NCI-H146 (cell line): ENCODE measurements at regions not wholly inside any gene's neighbourhood (a gene's known extent, or its start where the extent isn't known, plus 50 kb on each side); places are given as distances from the start of the nearest gene placed in this dataset.
A peak's percentile ranks its signal among the peaks of the same experiment; 100 is the strongest.

Experiments used
- DNase-seq: peaks from one replicate; lab custom pipeline; 2025; lab: John Stamatoyannopoulos, UW

DNA sequence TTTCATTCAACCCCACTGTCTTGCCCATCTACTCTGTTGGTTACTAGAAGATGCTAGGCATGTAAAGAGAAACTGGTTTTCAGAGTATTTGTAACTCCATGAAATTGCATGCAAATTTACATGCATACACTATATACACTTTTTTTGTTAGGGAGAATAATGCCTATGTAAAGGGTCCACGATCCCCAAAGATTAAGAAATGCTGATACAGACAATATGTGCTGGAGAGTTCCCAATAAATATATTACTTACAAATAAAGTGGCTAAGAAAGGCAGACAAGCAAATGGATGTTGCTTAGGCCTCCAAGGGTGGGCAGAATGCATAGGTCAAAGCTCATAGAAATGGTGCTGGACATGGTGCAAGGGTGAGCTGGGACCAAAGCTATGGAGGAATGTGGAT lies 109.6 kb upstream of the NHSL1 start:
- no peak for DNase-seq

DNA sequence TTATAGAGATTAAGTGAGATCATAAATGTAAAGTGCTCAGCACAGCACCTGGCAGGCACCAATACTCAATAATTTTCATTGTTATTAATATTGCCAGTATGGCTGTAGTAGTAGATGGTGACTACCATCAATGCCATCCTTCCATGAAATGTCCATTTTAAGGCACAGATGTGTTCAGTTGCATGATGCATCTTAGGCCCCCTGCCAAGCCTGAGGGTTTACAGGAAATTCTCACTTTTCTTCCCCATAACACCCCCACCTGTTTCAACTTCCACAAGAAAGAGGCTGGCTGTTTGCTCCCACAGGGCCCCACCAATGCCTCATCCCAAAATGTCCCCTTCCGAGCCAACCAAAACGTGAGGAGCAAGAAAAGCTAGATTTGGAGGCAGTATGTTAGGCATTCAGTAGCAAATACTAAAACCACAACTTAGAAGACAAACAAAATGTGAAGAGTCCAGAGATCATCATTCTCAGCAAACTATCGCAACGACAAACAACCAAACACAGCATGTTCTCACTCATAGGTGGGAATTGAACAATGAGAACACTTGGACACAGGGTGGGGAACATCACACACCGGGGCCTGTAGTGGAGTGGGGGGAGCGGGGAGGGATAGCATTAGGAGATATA lies 110.6 kb upstream of the NHSL1 start:
- DNase-seq = no peak

DNA sequence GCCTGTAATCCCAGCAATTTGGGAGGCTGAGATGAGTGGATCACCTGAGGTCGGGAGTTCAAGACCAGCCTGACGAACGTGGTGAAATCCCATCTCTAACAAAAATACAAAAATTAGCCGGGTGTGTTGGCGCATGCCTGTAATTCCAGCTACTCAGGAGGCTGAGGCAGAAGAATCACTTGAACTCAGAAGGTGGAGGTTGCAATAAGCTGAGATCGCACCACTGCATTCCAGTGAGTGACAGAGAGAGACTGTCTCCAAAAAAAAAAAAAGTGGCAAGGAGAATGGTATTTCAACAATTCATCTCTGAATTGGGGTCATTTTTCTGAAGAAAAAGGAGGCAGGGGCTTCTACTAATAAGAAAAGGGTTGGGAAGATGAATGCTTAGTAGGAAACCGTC lies 111.5 kb upstream of the NHSL1 start:
- no peak for DNase-seq

DNA sequence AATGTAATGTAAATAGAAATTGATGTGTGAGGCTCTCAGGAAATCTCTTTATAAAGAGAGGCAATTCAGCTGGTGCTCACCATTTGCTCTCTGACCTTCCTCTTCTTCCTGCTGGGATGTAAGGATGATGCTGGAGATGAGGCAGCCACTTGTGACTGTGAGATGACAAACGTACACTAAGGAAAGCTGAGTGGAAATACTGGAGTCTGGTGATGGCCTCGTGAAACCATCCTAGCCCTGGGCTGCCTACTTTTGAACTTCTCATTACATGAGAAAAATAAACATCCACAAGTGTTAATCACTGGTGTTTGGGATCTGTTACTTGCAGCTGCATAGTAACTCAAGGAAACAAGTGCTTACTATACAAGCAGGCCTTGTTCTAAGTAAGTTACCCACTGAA lies 114.9 kb upstream of the NHSL1 start:
- no peak for DNase-seq

DNA sequence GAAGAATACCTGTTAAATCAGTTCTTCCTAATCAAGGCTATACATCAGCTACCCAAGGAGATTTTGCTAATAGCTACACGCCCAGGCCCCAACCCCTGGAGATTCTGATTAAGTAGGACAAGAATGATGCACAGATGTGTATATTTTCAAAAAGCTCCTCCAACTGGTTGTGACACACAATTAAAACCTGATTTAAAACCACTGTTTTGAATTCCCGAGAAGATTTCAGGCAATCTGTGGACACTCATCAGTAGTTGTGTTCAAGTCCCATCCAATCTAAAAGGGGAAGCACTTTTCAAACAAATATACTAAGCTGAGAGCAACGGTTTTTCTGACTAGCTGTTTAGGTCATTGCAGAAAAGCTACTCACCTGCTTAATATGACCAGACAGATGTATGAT lies 118.9 kb upstream of the NHSL1 start:
- no peak for DNase-seq

DNA sequence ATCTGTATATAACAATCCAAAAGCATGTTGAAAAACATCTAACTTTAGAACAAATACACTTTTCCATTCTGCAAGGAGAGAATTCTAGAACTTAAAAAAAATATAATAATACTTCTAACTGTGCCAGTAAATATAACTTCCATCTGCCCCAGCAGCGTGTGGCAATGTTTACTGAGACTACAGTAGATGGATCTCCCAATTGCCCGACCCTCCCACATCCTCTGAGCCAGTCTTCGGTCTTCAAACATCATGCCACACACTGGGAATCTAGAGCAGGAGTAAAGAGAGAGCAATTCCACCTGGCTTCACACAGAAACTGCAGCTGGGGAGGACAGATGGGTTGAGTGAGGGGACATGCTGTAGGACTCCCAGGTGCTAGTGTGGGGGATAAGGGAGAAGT lies 121.3 kb upstream of the NHSL1 start:
- peak; percentile 67 for DNase-seq

DNA sequence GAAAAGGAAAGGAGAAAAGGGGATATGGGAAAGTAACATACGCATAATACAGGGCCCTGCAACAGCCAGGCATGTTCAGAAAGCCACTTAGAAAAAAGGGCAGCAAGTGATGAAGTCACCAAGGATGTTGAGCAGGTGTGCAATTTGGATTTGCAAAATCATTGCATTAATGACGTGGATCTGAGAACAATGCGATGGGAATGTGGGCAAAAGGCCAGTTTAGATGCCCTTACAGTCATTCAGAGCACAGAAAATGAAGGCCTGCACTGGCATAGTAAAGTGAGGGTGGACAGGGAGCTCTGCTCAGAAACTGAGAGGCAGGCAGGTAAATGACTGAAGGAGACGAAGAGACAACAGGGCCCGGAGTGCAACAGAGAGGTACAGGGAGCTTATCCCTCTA lies 123.7 kb upstream of the NHSL1 start:
- peak; percentile 25 for DNase-seq

DNA sequence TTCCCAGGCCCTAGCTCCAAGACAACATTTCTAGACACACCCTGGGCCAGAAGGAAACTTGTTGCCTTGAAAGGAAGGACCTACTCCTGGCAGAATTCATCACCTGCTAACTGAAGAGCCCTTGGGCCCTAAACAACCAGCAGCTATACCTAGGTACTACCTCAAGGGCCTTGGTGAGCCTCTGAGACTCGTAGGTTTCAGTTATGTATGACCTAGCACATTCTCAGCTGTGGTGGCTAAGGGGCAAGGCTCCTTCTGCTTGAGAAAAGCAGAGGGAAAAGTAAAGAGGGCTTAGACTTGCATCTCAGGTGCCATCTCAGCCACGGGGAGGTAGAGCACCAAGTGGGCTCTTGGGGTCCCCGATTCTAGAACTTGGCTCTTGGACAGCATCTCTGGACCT lies 132.3 kb upstream of the NHSL1 start:
- no peak for DNase-seq

DNA sequence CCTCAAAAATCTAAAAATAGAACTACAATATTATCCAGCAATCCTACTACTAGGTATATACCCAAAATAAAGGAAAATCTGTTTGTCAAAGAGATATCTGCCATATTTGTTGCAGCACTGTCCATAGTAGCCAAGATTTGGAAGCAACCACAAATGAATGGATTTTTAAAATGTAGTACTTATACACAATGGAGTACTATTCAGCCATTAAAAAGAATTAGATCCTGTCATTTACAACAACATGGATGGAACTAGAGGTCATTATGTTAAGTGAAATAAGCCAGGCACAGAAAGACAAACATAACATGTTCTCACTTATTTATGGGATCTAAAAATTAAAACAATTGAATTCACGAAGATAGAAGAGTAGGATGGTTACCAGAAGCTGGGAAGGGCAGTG lies 135.7 kb upstream of the CCDC28A start:
- DNase-seq = no peak

DNA sequence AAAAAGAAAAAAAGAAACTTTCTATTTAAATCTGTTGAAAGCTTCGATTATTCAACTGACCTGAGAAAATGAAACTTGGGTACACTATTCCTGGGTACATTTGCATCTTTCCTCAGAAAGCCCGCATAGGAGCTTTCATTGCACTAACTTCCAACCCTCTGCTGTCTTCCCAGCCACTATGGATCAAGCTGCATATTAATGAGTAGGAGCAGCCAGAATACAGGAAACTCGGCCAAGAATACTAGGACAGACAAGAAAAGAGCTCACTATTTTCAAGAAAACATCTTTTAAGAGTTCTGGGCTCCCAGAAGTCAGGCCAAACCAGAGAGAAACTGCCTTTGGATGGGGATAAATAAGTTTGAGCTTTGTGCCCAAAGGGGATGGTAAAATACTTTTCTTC lies 135.0 kb upstream of the CCDC28A start:
- DNase-seq = no peak

DNA sequence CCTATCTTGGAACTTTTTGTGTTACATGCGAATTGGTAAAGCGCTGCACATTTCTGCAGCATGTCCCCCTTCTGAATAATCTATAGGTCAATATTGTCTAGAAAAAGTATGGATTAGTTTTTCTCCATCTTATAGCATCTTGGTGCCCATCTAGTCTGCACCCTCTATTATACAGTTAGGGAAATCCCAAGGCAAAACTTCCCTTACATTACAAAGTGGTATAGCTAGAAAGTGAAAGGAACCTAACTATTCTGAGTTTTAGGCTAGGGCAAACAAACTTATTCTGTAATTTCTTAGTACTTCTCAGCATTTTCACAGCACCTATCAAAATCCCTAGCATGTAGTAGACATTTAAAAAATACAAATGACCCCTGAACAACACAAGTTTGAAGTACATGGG lies 133.5 kb upstream of the CCDC28A start:
- DNase-seq = no peak

DNA sequence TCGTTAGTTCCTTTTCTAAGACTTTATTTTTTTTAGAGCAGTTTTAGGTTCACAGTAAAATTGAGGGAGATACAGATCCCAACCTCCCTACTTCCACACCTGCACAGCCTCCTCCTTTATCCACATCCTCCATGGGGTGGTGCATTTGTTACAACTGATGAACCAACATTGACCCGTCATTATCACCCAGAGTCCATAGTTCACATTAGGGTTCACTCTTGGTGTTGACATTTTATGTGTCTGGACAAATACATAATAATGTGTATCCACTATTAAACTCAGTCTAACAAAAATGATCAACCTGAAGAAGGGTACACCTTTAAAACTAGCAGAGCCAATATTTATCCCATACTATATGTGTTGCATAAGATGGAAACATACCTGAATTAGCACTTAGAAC lies 130.4 kb upstream of the CCDC28A start:
- DNase-seq = peak; percentile 37

DNA sequence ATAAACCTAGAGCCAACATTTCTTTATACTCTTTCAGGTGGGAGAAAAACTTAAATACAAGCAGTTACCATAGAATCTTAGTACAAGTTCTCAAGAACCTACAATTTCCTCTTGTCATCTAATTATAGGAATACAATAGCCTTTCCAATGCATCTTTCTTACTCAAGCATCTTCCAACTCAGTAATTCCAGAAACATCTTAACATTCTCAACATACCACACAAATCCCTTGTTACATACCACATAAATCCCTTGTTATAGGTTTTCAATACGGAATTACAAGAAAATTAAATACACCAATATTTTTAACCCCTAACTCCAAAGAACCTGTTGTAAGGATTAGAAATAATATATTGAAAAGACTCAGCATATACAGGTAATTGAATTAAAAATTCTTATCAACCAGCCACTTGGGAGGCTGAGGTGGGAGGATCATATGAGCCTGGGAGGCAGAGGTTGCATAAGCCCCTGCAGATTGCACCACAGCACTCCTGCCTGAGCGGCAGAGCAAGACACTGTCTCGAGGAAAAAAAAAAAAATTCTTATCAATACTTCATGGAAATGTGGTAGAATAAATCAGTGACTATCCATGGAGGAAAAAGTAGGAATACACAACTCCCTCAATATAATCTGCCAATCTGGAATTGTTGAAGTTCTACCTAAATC lies 127.5 kb upstream of the CCDC28A start:
- no peak for DNase-seq

DNA sequence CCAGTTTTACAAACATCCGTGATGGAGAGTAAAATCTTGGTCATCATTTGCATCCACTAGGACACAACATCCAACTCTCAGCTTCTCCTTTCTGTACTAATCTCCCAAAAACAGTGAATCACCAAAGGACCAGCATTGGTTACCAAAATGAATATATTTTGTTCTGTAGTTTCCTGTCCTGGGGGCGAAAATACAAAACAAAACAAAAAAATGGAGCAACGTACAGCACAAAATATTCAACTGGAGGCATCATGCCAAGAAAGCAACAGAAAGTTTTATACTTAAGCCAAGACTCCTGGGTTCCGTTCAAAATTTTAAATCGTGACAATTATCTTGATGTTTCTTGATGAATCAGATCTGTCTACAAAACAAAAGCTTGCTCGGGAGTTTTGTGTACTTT lies 126.6 kb upstream of the CCDC28A start:
- DNase-seq = no peak

DNA sequence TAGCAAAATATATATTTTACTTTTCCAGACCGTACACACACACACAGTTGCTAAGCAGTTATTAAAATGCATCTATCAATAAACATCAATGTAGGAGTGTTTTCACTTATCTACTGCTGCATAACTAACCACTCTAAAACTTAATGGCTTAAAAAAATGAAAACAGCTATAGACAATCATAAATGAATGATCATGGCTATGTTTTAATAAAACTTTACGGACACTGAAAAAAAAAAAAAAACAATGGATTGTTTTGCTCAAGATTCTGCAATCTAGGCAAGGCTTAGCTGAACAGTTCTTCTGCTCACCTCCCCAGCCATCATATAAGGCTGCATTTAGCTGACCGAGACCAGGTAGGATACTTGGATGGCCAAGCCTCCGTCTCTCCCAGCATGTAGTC lies 125.4 kb upstream of the CCDC28A start:
- DNase-seq = no peak

DNA sequence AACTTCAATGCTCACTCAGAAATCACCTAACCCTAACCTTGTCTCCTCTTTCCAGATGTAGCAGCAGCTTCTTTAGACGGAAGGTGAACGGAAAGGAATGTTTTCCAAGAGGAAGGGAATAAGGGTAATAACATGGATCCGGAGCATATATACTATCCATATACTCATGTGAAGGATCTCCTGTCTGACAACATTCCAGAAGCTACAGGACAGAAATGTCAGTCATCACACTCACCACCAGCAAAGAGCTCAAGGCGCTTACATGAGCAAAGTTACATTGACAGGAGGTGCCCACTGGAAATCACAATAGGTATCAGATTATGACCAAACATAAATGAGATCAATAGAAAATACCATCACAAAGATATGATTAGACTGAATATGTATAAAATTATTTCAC lies 122.1 kb upstream of the CCDC28A start:
- no peak for DNase-seq

DNA sequence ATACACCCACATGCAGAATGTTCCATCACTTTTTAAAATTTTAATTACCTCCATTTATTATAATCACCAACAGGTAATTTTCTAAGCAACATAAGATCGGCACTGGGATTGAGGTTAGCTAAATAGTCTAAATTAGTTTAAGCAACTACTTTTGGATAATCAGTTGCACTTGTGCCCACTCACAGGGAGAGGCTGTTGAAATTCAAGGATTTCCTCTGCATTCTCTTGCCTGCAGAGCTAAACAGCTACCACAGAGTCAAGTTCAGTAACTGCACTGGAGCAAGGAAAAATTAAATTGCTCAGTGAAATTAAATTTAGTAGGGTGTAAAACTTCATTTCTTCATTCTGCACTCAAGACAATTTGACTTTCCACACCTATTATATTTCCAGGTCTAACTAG lies 120.7 kb upstream of the CCDC28A start:
- peak; percentile 34 for DNase-seq

DNA sequence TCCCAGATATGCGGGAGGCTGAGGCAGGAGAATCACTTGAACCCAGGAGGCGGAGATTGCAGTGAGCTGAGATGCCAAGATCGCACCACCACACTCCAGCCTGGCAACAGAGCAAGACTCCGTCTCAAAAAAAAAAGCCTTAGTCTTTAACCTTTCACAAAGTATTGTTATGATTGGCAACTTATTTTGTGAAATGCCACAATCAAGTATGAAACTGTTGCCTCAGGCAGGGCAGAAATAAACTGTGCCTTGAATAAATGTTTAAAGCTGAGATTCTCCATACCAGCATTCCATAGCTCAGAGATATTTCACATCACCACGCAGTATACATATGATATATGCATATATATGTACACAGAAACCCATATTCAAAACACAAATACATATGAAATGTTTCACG lies 120.1 kb upstream of the CCDC28A start:
- no peak for DNase-seq

DNA sequence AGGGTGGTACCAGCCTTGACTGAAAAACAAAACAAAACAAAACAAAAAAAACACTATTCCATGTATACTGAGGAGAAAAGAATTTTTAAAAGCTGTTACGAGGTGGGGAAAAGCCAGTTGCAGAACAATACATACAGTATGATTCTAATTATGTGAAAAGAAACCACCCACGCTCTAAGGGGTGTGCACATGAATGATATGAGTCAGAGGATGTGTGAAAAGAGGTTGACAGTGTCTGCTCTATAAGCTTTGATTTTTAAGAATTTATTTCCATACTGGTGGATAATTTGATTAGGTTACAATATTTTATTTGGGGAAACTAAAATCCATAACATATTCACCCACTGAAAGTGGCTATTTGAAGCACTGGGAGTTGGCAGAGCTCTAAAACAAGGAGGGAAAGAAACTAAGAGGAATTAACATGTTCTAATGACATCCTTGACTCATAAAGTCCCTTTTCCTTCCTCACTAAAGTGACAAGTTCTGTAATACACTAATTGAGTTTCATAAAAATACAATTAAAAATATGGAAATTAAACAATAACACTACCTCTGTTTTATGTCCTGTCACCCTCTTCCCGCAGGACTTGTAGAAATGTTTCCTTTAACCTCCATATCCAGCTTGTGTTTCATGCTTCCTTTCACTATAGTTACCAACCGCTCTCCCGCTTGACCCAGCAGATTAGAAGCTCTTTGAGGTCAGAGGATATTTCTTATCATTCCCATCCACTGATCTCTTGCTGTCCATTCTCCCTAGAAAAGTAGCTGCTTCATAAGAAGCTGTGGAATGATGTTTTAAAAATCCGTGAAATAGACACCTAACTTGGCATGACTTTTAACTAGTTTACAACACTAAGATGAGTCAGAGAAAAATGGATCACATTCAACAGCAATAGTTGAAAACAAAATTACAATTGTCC lies 118.6 kb upstream of the CCDC28A start:
- no peak for DNase-seq

DNA sequence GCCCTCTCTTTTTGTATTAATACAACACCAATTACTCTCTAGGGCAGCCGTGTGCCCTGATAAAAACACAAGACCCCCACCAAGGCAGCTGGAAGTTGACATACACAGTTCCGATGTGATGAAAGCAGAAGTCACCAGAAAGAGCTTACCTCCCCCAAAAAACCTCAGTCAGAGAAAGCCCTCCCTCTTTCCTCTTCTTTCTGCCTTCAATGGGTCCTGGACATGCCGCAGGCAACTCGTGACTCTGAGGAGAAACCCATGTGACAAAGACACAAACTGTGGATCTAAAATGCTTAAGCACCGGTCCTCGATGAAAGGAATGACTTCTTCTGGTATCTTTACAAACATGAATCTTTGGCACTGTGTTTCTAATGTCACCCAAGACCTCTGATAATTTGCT lies 117.7 kb upstream of the CCDC28A start:
- no peak for DNase-seq

DNA sequence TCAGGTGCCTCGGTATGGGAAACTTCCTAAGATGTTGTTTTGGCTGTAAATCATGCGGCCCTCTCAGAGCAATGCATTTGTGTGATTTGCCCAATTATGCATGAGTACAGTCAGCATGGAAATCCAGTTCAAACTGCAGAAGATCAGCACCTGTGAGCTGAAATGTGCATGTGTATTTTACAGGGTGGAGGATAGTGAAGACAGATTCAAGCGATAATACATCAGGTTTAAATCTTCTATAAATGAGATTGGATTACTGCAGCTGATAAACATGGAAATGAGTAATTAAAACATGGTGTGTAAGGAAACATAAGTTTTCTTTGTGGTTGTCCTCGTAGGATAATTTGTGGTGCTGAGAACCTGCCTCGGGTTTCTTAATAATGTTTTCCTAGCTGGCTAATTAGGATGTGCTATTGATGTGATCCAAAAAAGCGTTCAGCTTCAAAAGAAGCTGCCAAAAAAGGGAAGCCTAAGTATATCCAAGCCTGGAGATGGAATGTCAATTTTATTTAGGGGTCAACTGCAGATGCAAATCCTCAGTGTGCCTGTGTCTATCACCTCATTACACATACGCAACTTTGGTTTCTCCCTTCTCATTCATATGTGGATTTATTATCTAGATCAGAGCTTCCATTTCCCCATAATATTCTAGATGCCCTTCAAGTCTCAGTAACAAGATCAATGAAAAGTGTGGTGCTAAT lies 117.1 kb upstream of the CCDC28A start:
- DNase-seq = peak; percentile 60

DNA sequence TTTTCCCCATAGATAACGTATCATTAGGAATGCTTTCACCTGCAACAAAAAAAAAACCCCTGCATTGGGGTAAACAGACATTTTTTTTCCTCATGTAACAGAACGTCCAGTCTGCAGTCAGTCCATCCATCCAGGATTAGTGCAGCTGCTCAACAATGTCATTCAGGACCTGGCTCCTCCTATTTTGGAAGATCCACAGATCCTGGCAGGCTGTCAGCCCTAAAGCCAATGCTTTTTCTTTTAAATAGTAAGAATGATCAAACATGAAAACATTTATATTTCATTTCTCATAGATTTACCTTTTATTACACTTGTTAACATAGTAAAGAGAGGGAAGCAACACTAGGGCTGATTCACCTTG lies 116.5 kb upstream of the CCDC28A start:
- peak; percentile 37 for DNase-seq

DNA sequence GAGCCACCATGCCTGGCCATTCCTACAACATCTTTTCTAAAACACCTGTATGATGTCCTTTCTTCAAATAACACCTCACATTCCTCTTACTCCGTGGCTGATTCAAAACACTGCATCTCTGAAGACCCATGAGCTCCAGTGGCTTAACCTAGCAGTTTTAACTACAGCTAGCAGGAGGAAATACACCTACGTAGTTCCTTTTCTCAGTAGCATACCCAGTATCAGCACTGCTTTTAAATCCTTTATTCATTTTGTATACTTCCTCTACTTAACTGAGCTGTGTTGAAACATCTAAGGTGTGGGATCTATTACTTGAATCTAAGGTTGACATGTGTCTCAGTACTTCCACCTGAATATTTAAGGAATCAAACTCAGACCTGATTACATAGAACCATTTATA lies 113.6 kb upstream of the CCDC28A start:
- no peak for DNase-seq
